LNCAP (cell line): ENCODE measurements at regions not wholly inside any gene's neighbourhood (a gene's known extent, or its start where the extent isn't known, plus 50 kb on each side); places are given as distances from the start of the nearest gene placed in this dataset.

ENCODE experiments used
- CTCF ChIP-seq: fragments of 450-650 bp; IDR thresholded peaks from 2 replicates; pipeline ENCODE4 v1.5.1; 2017; ENCODE audit warnings: mild to moderate bottlenecking

GRCh38 chr10:105797234-105797890 lies 1156.3 kb downstream of the SORCS3 start:
- TF ChIP-seq CTCF: peak; percentile 70

- no peak for TF ChIP-seq CTCF
These were observed 1152.0 kb downstream of the SORCS3 start for GRCh38 chr10:105793071-105793470.

GRCh38 chr10:105785721-105786120 lies 1144.6 kb downstream of the SORCS3 start:
- TF ChIP-seq CTCF: no peak

GRCh38 chr10:105783936-105784483 lies 1142.9 kb downstream of the SORCS3 start:
- TF ChIP-seq CTCF: no peak

- TF ChIP-seq CTCF: no peak
These were observed 1133.8 kb downstream of the SORCS3 start for GRCh38 chr10:105774881-105775280.

GRCh38 chr10:105774351-105774750 lies 1133.3 kb downstream of the SORCS3 start:
- TF ChIP-seq CTCF: no peak

- TF ChIP-seq CTCF: no peak
These were observed 1129.6 kb downstream of the SORCS3 start for GRCh38 chr10:105770524-105771212.
